Neural progenitor cell (in vitro differentiated cells): ENCODE measurements at regions not wholly inside any gene's neighbourhood (a gene's known extent, or its start where the extent isn't known, plus 50 kb on each side); places are given as distances from the start of the nearest gene placed in this dataset.

Experiments
- DNase-seq: peaks from one replicate; pipeline ENCODE4 v3.0.0-alpha.2; 2016; ENCODE audit warnings: low spot score
- H2AFZ ChIP-seq: fragments of 200-600 bp; sonication (generic); replicated peaks from 2 replicates; pipeline ENCODE4 v1.6.1; 2016; ENCODE audit warnings: antibody characterized with exemption
- H3F3A ChIP-seq: fragments of 200-600 bp; sonication (generic); 2 replicates; pipeline ENCODE4 v1.6.1; 2016; ENCODE audit warnings: antibody characterized with exemption, low read depth
- H3K27ac ChIP-seq: fragments of 200-600 bp; sonication (generic); 2 replicates; pipeline ENCODE4 v1.5.1; 2016; ENCODE audit warnings: mild to moderate bottlenecking
- H3K27me3 ChIP-seq: fragments of 200-600 bp; sonication (generic); 2 replicates; pipeline ENCODE4 v1.6.1; 2016; ENCODE audit warnings: mild to moderate bottlenecking, moderate library complexity
- H3K36me3 ChIP-seq: fragments of 200-600 bp; sonication (generic); 2 replicates; pipeline ENCODE4 v1.5.1; 2016
- H3K4me1 ChIP-seq: fragments of 200-600 bp; sonication (generic); 2 replicates; pipeline ENCODE4 v1.6.1; 2016; ENCODE audit warnings: mixed run types
- H3K4me2 ChIP-seq: fragments of 200-600 bp; sonication (generic); 2 replicates; pipeline ENCODE4 v1.6.1; 2016
- H3K4me3 ChIP-seq: fragments of 200-600 bp; sonication (generic); 2 replicates; pipeline ENCODE4 v1.5.1; 2016
- H3K79me2 ChIP-seq: fragments of 200-600 bp; sonication (generic); 2 replicates; pipeline ENCODE4 v1.6.1; 2016; ENCODE audit warnings: low read depth
- H3K9ac ChIP-seq: fragments of 200-600 bp; sonication (generic); 2 replicates; pipeline ENCODE4 v1.6.1; 2016
- H3K9me3 ChIP-seq: fragments of 200-600 bp; sonication (generic); 2 replicates; pipeline ENCODE4 v1.5.1; 2016; ENCODE audit warnings: low read depth
- H4K20me1 ChIP-seq: fragments of 200-600 bp; sonication (generic); 2 replicates; pipeline ENCODE4 v1.6.1; 2016; ENCODE audit warnings: low read depth
- H3K27ac Mint-ChIP-seq: 3 replicates; pipeline ENCODE4 v1.8.0; 2021; ENCODE audit warnings: mixed read lengths
- H3K27me3 Mint-ChIP-seq: 2 replicates; pipeline ENCODE4 v1.8.0; 2022; ENCODE audit warnings: low read depth, mild to moderate bottlenecking, inconsistent platforms, moderate library complexity, mixed read lengths; ENCODE audit not compliant: insufficient read depth
- H3K36me3 Mint-ChIP-seq: 3 replicates; pipeline ENCODE4 v1.8.0; 2021; ENCODE audit warnings: mixed read lengths
- H3K4me1 Mint-ChIP-seq: 3 replicates; pipeline ENCODE4 v1.8.0; 2021; ENCODE audit warnings: mixed read lengths
- H3K4me3 Mint-ChIP-seq: 3 replicates; pipeline ENCODE4 v1.8.0; 2021; ENCODE audit warnings: mild to moderate bottlenecking, moderate library complexity, mixed read lengths
- H3K9me3 Mint-ChIP-seq: 3 replicates; pipeline ENCODE4 v1.8.0; 2020; ENCODE audit warnings: mixed read lengths
- CTCF ChIP-seq: fragments of 200-600 bp; sonication (generic); IDR thresholded peaks from 2 replicates; pipeline ENCODE4 v1.5.1; 2017; ENCODE audit warnings: antibody characterized with exemption, mild to moderate bottlenecking
- EZH2 ChIP-seq: fragments of 200-600 bp; sonication (generic); IDR thresholded peaks from 2 replicates; pipeline ENCODE4 v1.6.1; 2017; ENCODE audit warnings: antibody characterized with exemption, mild to moderate bottlenecking, moderate library complexity
- EZH2phosphoT487 ChIP-seq: fragments of 200-600 bp; sonication (generic); IDR thresholded peaks from 2 replicates; pipeline ENCODE4 v1.6.1; 2017; ENCODE audit warnings: antibody characterized with exemption

- H3K27ac ChIP-seq: peak overlapping the region; percentile 2
- no peaks in the 10 kb centered on the region for H3K9me3 ChIP-seq
- Mint-ChIP-seq H3K9me3 (peaks cover 10% of the 10 kb centered on the region), H3K27ac (no peak overlapping the region), H3K27me3 (peaks cover under 1% of the 10 kb centered on the region), H3K4me3 (peak overlapping the region; percentile 41), H3K36me3 (no peaks in the 10 kb centered on the region), H3K4me1 (peaks cover 13% of the 10 kb centered on the region)
- H3K4me1 ChIP-seq: peaks cover 11% of the 10 kb centered on the region
- TF ChIP-seq CTCF (no peak), EZH2 (no peak), EZH2phosphoT487 (no peak)
- H3K4me3 ChIP-seq: no peak overlapping the region
- peak overlapping the region; percentile 6 for H3K4me2 ChIP-seq
- H4K20me1 ChIP-seq: no peaks in the 10 kb centered on the region
- H2AFZ ChIP-seq: no peak overlapping the region
- H3K79me2 ChIP-seq: no peaks in the 10 kb centered on the region
- DNase-seq: peak; percentile 42
- peaks cover 12% of the 10 kb centered on the region for H3F3A ChIP-seq
- no peak overlapping the region for H3K9ac ChIP-seq
- H3K27me3 ChIP-seq: no peaks in the 10 kb centered on the region
- no peaks in the 10 kb centered on the region for H3K36me3 ChIP-seq
Measured at GRCh38 chr3:15964605-15965442, 167.0 kb upstream of the ANKRD28 start.

- Histone ChIP-seq H3K27ac (no peak overlapping the region), H4K20me1 (no peaks in the 10 kb centered on the region), H3K9me3 (no peaks in the 10 kb centered on the region), H3K4me2 (no peak overlapping the region), H3K79me2 (no peaks in the 10 kb centered on the region), H3K4me1 (peaks cover 11% of the 10 kb centered on the region), H3K36me3 (no peaks in the 10 kb centered on the region), H3F3A (peaks cover 12% of the 10 kb centered on the region), H3K27me3 (no peaks in the 10 kb centered on the region), H3K9ac (no peak overlapping the region), H2AFZ (no peak overlapping the region), H3K4me3 (no peak overlapping the region)
- H3K36me3 Mint-ChIP-seq: no peaks in the 10 kb centered on the region
- H3K4me1 Mint-ChIP-seq: peaks cover 13% of the 10 kb centered on the region
- TF ChIP-seq EZH2 (no peak), EZH2phosphoT487 (no peak), CTCF (no peak)
- peaks cover 4% of the 10 kb centered on the region for H3K27me3 Mint-ChIP-seq
- H3K9me3 Mint-ChIP-seq: peaks cover 13% of the 10 kb centered on the region
- no peak for DNase-seq
- H3K4me3 Mint-ChIP-seq: no peak overlapping the region
- no peak overlapping the region for H3K27ac Mint-ChIP-seq
Measured at GRCh38 chr3:15967577-15967976, 169.8 kb upstream of the ANKRD28 start.

GRCh38 chr3:15969874-15970640, 172.3 kb upstream of the ANKRD28 start:
- H3K4me3 Mint-ChIP-seq: no peak overlapping the region

More at GRCh38 chr3:15969874-15970640, 172.3 kb upstream of the ANKRD28 start:
- Histone ChIP-seq H3K9ac (no peak overlapping the region), H3F3A (peaks cover 1% of the 10 kb centered on the region), H3K79me2 (no peaks in the 10 kb centered on the region), H3K4me3 (no peak overlapping the region), H3K27ac (no peak overlapping the region), H3K36me3 (no peaks in the 10 kb centered on the region), H3K27me3 (no peaks in the 10 kb centered on the region), H2AFZ (no peak overlapping the region), H3K4me2 (no peak overlapping the region), H3K4me1 (no peaks in the 10 kb centered on the region), H4K20me1 (no peaks in the 10 kb centered on the region), H3K9me3 (no peaks in the 10 kb centered on the region)
- DNase-seq: no peak
- H3K27me3 Mint-ChIP-seq: peaks cover 4% of the 10 kb centered on the region
- peaks cover 10% of the 10 kb centered on the region for H3K9me3 Mint-ChIP-seq
- H3K4me1 Mint-ChIP-seq: peaks cover 3% of the 10 kb centered on the region
- H3K27ac Mint-ChIP-seq: no peak overlapping the region
- no peaks in the 10 kb centered on the region for H3K36me3 Mint-ChIP-seq
- TF ChIP-seq EZH2phosphoT487 (no peak), EZH2 (no peak), CTCF (no peak)
